DOHH2 (cell line): ENCODE measurements at regions not wholly inside any gene's neighbourhood (a gene's known extent, or its start where the extent isn't known, plus 50 kb on each side); places are given as distances from the start of the nearest gene placed in this dataset.

Source experiments
- H3F3A ChIP-seq: fragments of 200-600 bp; sonication (generic), shearing (Covaris generic); 2 replicates; pipeline ENCODE4 v1.6.0; 2016; ENCODE audit warnings: antibody characterized with exemption, mild to moderate bottlenecking; ENCODE audit not compliant: control insufficient read depth, insufficient read depth
- H3K27ac ChIP-seq: fragments of 200-600 bp; sonication (generic); 2 replicates; pipeline ENCODE4 v1.5.1; 2014; ENCODE audit warnings: low read depth, mild to moderate bottlenecking, low read length, moderate library complexity
- H3K27me3 ChIP-seq: fragments of 200-600 bp; sonication (generic); 2 replicates; pipeline ENCODE4 v1.6.1; 2014; ENCODE audit warnings: mild to moderate bottlenecking, low read length, mixed read lengths; ENCODE audit not compliant: control insufficient read depth
- H3K36me3 ChIP-seq: fragments of 200-600 bp; sonication (generic); 2 replicates; pipeline ENCODE4 v1.6.1; 2014; ENCODE audit warnings: mild to moderate bottlenecking, low read length, moderate library complexity, mixed read lengths; ENCODE audit not compliant: control insufficient read depth
- H3K4me1 ChIP-seq: fragments of 200-600 bp; sonication (generic); 2 replicates; pipeline ENCODE4 v1.6.1; 2014; ENCODE audit warnings: mild to moderate bottlenecking, low read length, mixed read lengths; ENCODE audit not compliant: control insufficient read depth
- H3K4me2 ChIP-seq: fragments of 200-600 bp; sonication (generic); 2 replicates; pipeline ENCODE4 v1.6.0; 2014; ENCODE audit warnings: mild to moderate bottlenecking, low read length, moderate library complexity
- H3K4me3 ChIP-seq: fragments of 200-600 bp; sonication (generic); 2 replicates; pipeline ENCODE4 v1.5.1; 2014; ENCODE audit warnings: mild to moderate bottlenecking, low read length, mixed read lengths
- H3K79me2 ChIP-seq: fragments of 200-600 bp; sonication (generic); 2 replicates; pipeline ENCODE4 v1.6.1; 2014; ENCODE audit warnings: mild to moderate bottlenecking, low read length, mixed read lengths; ENCODE audit not compliant: control insufficient read depth
- H3K9me2 ChIP-seq: fragments of 200-600 bp; sonication (generic); replicated peaks from 2 replicates; pipeline ENCODE4 v1.6.1; 2014; ENCODE audit warnings: mild to moderate bottlenecking, low read length, mixed read lengths; ENCODE audit not compliant: control insufficient read depth
- H3K9me3 ChIP-seq: fragments of 200-600 bp; sonication (generic); 2 replicates; pipeline ENCODE4 v1.6.1; 2014; ENCODE audit warnings: antibody characterized with exemption, low read length, mixed read lengths; ENCODE audit not compliant: control insufficient read depth, insufficient read depth
- H4K20me1 ChIP-seq: fragments of 200-600 bp; sonication (generic); 2 replicates; pipeline ENCODE4 v1.6.0; 2014; ENCODE audit warnings: low read depth, mild to moderate bottlenecking, antibody characterized with exemption, low read length, moderate library complexity; ENCODE audit not compliant: control insufficient read depth, insufficient read depth
- EZH2phosphoT487 ChIP-seq: fragments of 200-600 bp; sonication (generic); IDR thresholded peaks from 2 replicates; pipeline ENCODE4 v1.6.1; 2017; ENCODE audit warnings: borderline replicate concordance, mild to moderate bottlenecking, antibody characterized with exemption, low read length, moderate library complexity, mixed read lengths
- TF ChIP-seq, protein P1 (sequence below): fragments of 200-600 bp; sonication (generic); IDR thresholded peaks from one replicate; pipeline ENCODE4 v1.5.1; 2014; ENCODE audit warnings: antibody characterized with exemption, mild to moderate bottlenecking, low read depth, low read length; ENCODE audit not compliant: poor library complexity, severe bottlenecking

DNA sequence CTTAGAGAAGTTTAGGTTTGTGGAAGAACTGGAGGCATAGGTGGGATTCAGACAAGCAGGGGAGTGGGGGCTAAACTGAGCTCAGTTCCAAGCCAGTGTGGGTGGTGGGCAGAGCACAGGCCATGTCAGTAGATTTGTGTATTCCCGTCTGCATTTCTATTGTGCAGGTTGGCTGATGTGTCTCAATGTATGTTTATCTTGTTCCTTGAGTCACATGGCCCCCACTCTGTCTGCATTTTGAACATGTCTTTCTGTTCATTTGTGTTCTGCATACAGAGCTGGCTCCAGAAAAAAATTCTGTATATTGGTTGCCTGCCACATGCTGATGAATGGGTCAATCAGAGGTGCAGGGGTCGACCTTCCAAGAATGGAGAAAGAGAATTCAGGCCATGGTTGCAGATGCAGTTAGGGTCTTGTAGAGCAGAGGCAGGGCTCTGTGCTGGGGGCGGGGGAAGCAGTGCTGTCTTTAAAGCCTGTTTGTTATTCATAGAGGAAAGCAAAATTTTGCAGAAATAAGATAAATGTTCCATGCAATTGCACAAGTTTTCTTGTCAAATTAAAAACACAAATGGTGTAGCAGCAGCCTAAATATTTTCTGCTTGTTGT, 166.7 kb downstream of the CDH26 start:
- no peak overlapping the region for H3K4me2 ChIP-seq
- H4K20me1 ChIP-seq: no peaks in the 10 kb centered on the region
- no peaks in the 10 kb centered on the region for H3K36me3 ChIP-seq
- no peaks in the 10 kb centered on the region for H3K79me2 ChIP-seq
- no peaks in the 10 kb centered on the region for H3K27me3 ChIP-seq
- no peaks in the 10 kb centered on the region for H3K4me1 ChIP-seq
- H3K4me3 ChIP-seq: no peak overlapping the region
- H3K9me2 ChIP-seq: no peaks in the 10 kb centered on the region
- H3F3A ChIP-seq: no peaks in the 10 kb centered on the region
- TF ChIP-seq EZH2phosphoT487: no peak
- TF ChIP-seq, protein P1, sequence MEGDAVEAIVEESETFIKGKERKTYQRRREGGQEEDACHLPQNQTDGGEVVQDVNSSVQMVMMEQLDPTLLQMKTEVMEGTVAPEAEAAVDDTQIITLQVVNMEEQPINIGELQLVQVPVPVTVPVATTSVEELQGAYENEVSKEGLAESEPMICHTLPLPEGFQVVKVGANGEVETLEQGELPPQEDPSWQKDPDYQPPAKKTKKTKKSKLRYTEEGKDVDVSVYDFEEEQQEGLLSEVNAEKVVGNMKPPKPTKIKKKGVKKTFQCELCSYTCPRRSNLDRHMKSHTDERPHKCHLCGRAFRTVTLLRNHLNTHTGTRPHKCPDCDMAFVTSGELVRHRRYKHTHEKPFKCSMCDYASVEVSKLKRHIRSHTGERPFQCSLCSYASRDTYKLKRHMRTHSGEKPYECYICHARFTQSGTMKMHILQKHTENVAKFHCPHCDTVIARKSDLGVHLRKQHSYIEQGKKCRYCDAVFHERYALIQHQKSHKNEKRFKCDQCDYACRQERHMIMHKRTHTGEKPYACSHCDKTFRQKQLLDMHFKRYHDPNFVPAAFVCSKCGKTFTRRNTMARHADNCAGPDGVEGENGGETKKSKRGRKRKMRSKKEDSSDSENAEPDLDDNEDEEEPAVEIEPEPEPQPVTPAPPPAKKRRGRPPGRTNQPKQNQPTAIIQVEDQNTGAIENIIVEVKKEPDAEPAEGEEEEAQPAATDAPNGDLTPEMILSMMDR: no peak
- H3K9me3 ChIP-seq: no peaks in the 10 kb centered on the region
- H3K27ac ChIP-seq: no peak overlapping the region

DNA sequence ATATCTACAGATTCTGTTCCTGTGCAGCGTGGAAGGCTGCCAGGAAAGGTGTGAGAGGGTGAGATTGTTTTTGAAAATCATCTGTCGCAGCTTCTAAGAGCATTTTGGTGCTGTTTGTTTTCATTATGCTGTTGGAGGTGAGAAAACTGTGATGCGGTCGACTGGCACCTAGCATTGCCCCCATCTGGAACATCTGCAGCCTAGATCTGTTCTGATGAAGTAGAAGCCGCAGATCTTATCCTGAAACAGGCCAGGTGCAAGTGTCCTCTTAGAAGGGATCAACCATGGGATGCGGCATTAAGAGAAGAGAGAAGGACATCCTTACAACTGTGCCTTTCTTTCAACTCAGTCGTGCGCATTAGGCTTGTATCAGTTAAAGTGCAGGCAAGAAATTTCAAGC, 167.3 kb downstream of the CDH26 start:
- TF ChIP-seq EZH2phosphoT487: no peak

DNA sequence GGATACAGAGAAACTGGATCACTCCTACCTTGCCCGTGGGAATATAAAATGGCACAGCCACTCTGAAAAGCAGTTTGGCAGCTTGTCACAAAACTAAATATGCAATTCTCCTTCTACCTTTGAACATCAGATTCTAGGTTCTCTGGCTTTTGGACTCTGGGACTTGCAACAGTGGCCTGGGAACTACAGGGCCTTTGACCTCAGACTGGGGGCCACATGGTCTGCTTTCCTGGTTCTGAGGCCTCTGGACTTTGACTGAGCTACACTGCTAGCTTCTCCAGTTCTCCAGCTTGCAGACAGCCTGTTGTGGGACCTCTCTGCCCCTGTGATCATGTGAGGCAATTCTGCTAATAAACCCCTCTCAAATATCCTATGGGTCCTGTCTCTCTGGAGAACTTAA, 168.8 kb downstream of the CDH26 start:
- no peaks in the 10 kb centered on the region for H4K20me1 ChIP-seq
- H3K4me3 ChIP-seq: no peak overlapping the region
- no peak for TF ChIP-seq EZH2phosphoT487
- TF ChIP-seq, protein P1: no peak
- H3K9me2 ChIP-seq: no peaks in the 10 kb centered on the region
- H3F3A ChIP-seq: no peaks in the 10 kb centered on the region
- H3K27me3 ChIP-seq: no peaks in the 10 kb centered on the region
- H3K4me2 ChIP-seq: no peak overlapping the region
- no peaks in the 10 kb centered on the region for H3K4me1 ChIP-seq
- no peaks in the 10 kb centered on the region for H3K9me3 ChIP-seq
- no peaks in the 10 kb centered on the region for H3K36me3 ChIP-seq
- no peaks in the 10 kb centered on the region for H3K79me2 ChIP-seq
- H3K27ac ChIP-seq: no peak overlapping the region

More for the DNA sequence above, 167.3 kb downstream of the CDH26 start:
- H4K20me1 ChIP-seq: no peaks in the 10 kb centered on the region
- H3K9me2 ChIP-seq: no peaks in the 10 kb centered on the region
- no peaks in the 10 kb centered on the region for H3F3A ChIP-seq
- no peaks in the 10 kb centered on the region for H3K36me3 ChIP-seq
- no peaks in the 10 kb centered on the region for H3K79me2 ChIP-seq
- no peak overlapping the region for H3K27ac ChIP-seq
- no peaks in the 10 kb centered on the region for H3K9me3 ChIP-seq
- H3K27me3 ChIP-seq: no peaks in the 10 kb centered on the region
- H3K4me2 ChIP-seq: no peak overlapping the region
- no peaks in the 10 kb centered on the region for H3K4me1 ChIP-seq
- H3K4me3 ChIP-seq: no peak overlapping the region

DNA sequence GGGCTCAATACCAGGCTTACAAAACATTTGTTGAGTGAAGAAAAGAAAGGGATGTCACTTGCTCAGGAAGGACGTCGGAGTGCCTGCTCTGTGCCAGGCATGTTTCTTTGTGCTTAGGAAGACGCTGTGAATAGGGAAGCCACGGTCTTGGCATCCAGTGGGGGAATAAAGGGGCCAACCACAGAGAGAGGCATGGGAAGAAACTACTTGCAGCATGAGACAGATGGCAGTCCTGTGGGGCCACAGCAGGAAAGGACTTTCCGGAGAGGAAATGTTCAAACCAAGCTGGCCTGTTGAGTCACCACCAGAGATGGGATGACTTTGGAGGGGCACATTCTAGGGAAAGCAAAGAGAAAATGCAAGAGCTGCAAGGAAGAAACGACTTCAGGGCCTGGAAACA, 173.2 kb downstream of the CDH26 start:
- Histone ChIP-seq H3K4me1 (no peaks in the 10 kb centered on the region), H3K9me2 (no peaks in the 10 kb centered on the region), H3K36me3 (no peaks in the 10 kb centered on the region), H3F3A (no peaks in the 10 kb centered on the region), H3K79me2 (no peaks in the 10 kb centered on the region), H3K27me3 (no peaks in the 10 kb centered on the region), H3K9me3 (no peaks in the 10 kb centered on the region), H3K4me2 (no peak overlapping the region), H4K20me1 (no peaks in the 10 kb centered on the region), H3K27ac (no peak overlapping the region), H3K4me3 (no peak overlapping the region)
- TF ChIP-seq EZH2phosphoT487: no peak
- TF ChIP-seq, protein P1: no peak
